Erythroblast (primary cell): ENCODE measurements at regions not wholly inside any gene's neighbourhood (a gene's known extent, or its start where the extent isn't known, plus 50 kb on each side); places are given as distances from the start of the nearest gene placed in this dataset.

Experiments
- DNase-seq, 2 experiments: peaks; one replicate each; lab custom pipeline; 2025; lab: John Stamatoyannopoulos, UW
- GATA1 ChIP-seq: IDR thresholded peaks from 2 replicates; pipeline ENCODE4 v1.6.1; 2011; ENCODE audit warnings: low read depth, mild to moderate bottlenecking, control low read depth, low read length, moderate library complexity
- POLR2A ChIP-seq: IDR thresholded peaks from 2 replicates; pipeline ENCODE4 v1.6.1; 2011; ENCODE audit warnings: mild to moderate bottlenecking, low read length

DNA sequence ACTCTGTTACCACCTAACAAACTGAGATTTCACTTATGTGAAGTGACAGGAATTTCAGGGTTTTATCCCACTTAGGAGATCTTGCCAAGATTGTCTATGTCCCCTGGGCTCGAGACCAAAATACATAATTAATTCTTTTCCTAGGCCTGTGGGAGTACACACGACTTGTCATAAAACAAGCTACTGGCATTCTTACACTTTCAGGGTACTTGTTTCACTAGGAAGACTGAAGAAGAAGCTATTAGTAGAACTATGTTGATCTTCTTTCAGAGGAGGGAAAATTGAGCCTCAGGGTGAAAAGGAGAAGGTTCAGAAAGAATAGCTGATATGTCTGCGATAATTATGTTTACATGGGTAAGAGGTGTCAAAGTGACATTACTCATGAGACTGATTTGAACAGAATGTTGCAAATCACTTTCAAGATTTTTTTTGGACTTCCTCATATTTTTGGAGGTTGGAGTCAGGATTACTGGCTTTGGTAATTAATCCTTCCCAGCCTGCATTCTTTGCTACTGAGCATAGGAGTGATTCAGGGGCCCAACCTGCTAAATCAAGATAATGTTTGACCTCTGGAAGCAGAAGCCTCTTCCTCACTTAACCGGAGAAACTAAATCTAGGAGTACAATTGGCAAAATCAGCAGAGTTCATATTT, 240.0 kb upstream of the NT5C1B start:
- no peak for DNase-seq
- TF ChIP-seq GATA1 (no peak), POLR2A (no peak)

DNA sequence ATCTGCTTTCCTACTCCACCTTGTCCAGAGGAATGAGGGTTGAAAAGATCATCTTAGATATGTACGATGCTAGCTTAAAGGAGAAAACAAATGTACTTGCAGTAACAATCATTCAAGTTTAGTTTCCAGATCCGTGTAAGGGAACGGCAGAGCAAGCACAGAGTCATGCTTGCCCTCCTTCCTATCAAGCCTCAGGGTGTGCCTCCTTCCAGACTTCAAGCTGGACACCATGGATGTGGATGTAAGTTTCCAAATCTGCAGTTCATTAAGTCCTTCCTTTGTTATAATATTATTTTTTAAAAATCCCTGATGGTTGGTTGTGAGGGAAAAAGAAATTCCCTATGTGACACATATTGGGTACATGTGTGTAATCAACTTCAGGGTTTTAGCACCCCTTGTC, 238.9 kb upstream of the NT5C1B start:
- TF ChIP-seq POLR2A (no peak), GATA1 (no peak)
- DNase-seq = no peak

DNA sequence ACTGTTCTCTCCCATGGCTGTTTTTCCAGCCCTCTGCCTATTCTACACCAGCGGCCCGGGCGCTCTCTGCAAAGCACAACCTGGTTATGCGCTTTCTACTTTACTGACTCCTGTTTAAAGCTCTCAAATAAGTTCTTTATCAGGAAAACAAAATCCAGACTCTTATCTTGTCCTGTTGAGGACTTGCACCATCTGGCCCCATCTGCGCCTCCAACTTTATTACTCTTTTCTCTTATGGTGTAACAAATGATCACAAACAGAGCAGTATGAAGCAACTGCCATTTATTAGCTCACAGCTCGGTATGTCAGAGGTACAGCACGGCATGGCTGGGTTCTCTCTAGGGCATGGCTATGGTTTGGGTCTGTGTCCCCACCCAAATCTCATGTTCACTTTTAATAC, 236.5 kb upstream of the NT5C1B start:
- TF ChIP-seq POLR2A = no peak
- no peak for TF ChIP-seq GATA1
- no peak for DNase-seq

DNA sequence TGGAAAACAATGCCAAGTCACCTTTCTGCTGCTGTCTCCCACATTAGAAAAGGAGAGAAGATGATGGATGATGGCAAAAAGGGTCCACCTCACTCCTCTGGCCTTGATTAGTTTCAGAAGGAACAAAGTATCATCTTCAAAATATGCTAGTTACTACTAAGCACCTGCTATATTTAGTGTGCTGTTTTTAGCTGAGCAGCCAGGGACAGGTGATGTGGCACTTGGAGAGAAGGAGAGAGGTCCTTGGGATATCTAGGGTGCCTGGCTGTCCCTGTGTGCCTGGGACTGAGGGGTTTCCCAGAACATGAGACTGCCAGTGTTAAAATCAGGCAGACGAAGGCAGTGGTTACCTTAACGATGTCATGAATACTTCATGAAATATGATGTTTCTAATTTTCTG, 235.5 kb upstream of the NT5C1B start:
- TF ChIP-seq GATA1 (no peak), POLR2A (no peak)

DNA sequence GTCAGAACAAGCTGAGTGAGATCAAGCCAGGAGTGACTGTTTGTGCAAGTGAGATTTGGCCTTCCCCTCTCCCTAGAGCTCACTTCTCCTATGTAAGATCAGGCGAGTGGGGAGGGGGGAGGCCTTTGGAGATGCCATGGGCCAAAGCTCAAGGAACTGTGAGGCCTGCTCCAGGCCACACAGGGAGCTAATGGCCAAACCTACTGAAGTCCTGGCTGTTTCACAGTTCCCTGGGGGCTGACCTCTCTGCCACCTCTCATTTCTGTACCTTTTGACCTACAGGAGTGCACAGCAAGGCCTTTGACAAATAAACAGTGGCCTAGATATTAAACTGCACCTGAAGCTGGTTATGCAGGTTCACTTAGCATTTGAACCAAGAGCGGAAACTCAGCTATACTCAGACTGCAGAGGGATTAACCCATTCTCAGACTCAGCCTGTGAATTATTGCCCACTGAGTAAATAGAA, 235.0 kb upstream of the NT5C1B start:
- TF ChIP-seq GATA1 (no peak), POLR2A (no peak)
- no peak for DNase-seq

More for the DNA sequence above, 235.5 kb upstream of the NT5C1B start:
- DNase-seq = no peak

DNA sequence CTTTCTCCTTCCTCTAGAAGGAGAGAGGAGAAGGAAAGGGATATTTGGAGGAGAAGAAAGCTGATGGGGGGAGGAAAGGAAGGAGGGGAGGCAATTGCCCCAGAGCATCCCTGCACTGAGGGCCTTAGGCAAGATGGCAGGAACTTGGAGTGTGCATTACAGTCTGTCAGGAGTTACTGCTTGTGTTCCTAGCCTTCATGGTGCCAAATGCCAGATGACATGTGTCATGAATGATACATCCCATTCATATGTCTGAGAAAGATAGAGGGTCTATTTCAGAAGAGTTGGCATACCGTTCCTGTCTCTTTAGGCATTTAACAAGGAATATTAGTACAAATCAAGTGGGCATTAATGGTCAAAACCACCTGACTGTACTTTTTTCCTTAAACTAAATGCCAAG, 232.1 kb upstream of the NT5C1B start:
- TF ChIP-seq POLR2A (no peak), GATA1 (no peak)
- DNase-seq = no peak

DNA sequence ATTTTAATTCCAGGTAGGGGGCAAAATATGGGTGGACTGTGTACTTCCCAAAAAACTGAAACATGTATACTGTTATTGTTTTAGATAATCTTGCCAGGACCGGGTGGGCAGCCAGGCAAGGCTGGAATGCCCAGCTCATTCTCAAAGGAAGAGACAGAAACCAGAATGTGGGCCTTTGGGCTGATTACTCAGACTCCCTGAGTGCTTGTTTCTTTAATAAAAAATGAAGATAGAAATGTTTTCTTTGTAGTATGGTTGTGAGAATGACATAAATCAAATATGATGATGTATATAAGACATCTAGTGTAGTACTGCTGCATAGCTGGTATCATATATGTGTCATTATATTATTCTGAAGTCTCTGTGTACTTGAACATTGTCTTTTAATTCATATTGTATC, 231.6 kb upstream of the NT5C1B start:
- TF ChIP-seq GATA1 = no peak
- TF ChIP-seq POLR2A = no peak
- DNase-seq = no peak

DNA sequence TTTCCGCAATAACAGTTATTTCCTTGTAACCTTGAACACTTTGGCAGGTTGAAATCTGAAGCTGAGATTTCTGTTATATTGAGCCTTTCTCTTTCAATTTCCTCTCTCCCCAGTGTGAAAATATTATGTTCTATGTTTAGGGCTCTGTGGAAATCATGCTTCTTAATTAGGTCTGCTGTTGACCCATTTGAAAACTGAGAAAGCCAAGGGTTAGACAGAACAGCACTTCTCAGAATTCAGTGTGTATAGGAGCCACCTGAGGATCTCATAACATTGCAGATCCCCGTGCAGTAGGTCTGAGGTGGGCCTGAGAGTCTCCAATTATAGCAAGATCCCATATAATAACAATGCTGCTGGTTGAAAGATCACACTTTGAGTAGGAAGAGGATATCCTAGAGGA, 230.2 kb upstream of the NT5C1B start:
- TF ChIP-seq GATA1 (no peak), POLR2A (no peak)
- DNase-seq = no peak

DNA sequence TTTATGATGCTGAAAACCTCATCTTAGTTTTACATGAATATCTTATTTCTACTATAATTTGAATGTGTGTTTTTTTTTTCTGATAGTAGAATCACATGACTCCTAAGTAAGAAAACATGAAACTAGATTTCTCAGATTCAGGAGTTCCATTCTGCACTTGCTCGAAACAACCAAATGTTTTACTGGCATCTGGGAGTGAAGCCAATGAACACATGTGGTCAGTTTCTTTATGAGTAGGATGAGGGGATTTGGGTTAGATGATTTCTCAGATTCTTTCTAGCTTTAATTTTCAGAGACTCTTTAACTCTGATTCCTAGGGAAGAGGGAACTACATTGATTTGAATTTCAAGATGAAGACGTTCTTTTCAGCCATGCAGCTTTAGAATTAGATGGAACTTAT, 225.0 kb upstream of the NT5C1B start:
- TF ChIP-seq GATA1 = no peak
- no peak for TF ChIP-seq POLR2A
- no peak for DNase-seq

DNA sequence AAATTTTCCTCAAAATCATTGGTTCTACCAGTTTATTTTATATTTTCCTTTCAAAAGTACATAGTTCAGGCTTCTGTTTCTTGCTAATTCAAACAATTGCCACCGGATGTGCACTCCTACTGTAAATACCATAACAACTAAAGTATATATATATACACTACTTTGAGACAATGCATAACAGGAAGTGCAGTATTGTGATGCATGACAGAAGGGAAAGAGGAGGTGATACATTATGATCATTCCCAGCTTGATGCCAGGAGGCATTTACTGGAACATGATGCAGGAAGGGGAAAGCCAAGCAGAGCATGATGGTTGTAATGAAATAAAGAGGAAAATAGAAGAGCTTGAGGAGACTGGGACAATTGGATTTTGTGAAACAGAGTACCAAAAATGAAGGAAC, 215.2 kb upstream of the NT5C1B start:
- DNase-seq = no peak
- TF ChIP-seq POLR2A = no peak
- no peak for TF ChIP-seq GATA1

DNA sequence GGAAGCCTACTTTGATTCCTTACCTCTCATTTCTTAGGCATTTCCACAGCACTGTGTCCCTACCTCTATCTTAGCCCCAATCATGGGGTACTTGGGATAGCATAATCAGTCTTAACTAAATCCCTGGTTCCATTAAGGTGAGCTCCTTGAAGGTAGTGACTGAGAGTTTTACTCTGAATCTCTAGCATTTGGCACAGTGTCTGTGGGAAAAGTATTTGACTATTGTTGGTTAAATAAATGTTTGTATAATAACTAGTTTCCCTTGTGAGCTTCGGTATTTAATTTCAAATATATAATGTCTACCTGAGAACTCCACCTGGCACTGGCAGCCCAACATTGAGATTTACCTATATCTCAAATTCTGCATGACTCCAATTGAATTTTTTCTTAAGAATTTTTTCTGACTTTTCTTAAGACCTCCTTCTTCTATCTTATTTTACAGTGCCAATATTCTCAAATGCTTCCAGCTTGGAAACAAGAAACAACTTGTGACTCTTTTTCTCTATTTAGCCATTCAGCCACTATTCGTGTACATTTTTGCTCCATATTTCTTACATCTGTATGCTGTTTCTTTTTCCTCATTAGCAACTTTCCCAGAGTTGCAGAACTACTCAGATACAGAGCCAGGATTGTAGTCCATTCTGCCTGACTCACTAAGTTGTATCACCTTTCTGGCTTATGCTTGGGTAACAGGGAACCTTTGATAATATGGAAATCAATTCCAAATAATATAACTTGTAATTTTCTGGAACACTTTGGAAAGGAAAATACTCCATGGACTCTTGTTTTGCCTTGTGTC, 214.0 kb upstream of the NT5C1B start:
- TF ChIP-seq GATA1 = no peak
- no peak for TF ChIP-seq POLR2A
- no peak for DNase-seq

DNA sequence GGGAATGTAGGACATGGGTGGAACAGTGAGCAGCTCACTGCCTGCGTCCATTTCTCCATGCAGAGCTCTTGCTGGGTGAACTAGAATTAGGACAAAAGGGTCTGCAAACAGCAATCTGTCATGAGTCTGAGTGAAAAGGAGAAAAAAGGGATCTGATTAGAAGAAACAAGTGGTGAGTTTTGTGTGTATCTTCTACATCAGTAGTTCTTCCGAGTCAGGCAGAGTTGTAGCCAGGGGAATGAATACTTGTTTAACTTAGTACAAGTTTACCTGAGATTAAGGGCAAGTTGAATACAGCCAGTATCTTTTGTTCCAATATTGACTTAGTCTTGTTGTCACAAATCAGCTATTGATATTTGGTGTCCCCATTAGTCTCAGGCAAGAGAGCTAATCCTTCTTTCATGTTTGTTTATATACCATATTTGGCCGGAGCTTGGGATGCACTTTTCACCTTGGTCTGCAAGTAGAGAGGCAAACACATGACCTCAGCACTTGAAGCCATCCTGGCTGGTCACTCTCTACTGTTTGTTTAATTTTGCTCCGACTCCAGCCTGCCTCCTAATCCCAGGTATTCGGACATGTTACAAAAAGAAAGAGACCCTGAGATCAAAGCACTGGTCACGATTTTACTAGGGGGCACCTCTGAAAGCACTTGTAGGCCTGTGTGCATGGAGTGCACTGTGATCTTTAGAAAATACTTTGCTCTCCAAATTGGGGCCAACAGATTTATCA, 211.0 kb upstream of the NT5C1B start:
- TF ChIP-seq GATA1 (no peak), POLR2A (no peak)
- DNase-seq = no peak

DNA sequence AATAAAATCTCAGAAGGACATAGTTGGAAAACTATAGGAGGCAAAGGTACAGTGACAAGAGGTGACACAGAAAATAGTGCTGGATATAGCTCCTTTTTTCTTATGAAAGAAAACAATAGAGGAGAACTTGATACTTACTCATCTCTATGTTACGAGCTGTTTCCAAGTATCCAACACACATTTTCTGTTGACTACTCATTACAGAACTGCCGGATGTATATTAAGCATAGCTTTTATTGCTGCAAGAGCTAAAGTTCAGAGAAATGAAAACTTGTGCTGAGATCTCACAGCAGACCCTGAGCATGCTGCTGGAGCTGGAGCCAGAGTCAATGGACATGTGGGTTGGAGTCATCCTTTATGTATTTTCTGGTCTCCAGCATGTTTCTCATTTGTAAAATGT, 210.0 kb upstream of the NT5C1B start:
- DNase-seq = no peak
- TF ChIP-seq POLR2A = no peak
- TF ChIP-seq GATA1 = no peak
